ENCODE measurements at regions not wholly inside any gene's neighbourhood (a gene's known extent, or its start where the extent isn't known, plus 50 kb on each side); places are given as distances from the start of the nearest gene placed in this dataset.

- in situ Hi-C loops (cut with MboI; ENCODE audit: low sequenced_read_pairs, unreplicated experiment), result no loop called here
- TF ChIP-seq, protein P1, sequence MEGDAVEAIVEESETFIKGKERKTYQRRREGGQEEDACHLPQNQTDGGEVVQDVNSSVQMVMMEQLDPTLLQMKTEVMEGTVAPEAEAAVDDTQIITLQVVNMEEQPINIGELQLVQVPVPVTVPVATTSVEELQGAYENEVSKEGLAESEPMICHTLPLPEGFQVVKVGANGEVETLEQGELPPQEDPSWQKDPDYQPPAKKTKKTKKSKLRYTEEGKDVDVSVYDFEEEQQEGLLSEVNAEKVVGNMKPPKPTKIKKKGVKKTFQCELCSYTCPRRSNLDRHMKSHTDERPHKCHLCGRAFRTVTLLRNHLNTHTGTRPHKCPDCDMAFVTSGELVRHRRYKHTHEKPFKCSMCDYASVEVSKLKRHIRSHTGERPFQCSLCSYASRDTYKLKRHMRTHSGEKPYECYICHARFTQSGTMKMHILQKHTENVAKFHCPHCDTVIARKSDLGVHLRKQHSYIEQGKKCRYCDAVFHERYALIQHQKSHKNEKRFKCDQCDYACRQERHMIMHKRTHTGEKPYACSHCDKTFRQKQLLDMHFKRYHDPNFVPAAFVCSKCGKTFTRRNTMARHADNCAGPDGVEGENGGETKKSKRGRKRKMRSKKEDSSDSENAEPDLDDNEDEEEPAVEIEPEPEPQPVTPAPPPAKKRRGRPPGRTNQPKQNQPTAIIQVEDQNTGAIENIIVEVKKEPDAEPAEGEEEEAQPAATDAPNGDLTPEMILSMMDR (IDR thresholded peaks at IDR 0.05; ENCODE audit: borderline replicate concordance, control extremely low read depth, extremely low read depth, insufficient read depth, missing control alignments), result no peak
- no peak for DNase-seq (ENCODE audit: low spot score)
These were observed 89.5 kb downstream of the SNX5 start for GRCh38 chr20:17878912-17879602.

- DNase-seq (ENCODE audit: low spot score), result no peak
- in situ Hi-C loops (cut with MboI; ENCODE audit: low sequenced_read_pairs, unreplicated experiment), result no loop called here
- TF ChIP-seq, protein P1 (IDR thresholded peaks at IDR 0.05; ENCODE audit: borderline replicate concordance, control extremely low read depth, extremely low read depth, insufficient read depth, missing control alignments), result no peak
These were observed 90.3 kb downstream of the SNX5 start for GRCh38 chr20:17878069-17878911.

DNA sequence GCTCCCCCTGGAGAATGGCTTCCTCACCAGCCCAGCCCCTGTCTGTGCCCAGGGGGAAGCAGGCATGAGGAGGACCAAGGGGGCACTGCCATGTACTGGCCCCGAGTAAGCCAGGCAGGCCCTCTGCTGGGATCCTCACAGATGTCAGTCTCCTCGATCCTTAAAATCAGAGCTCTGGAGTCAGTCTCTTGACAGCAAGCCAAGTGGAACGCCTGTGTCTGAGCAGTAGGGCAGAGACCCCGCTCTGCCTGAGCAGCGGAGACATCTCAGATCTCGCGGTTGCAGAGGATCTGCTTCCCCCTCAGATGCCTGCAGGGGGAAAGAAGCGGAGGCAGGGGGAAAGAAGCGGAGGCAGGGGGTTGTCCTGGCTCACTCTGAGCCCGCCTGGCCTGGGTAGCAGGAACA is 92.6 kb downstream of the SNX5 start:
- TF ChIP-seq, protein P1 (IDR thresholded peaks at IDR 0.05; ENCODE audit: borderline replicate concordance, control extremely low read depth, extremely low read depth, insufficient read depth, missing control alignments), result no peak
- in situ Hi-C loops (cut with MboI; ENCODE audit: low sequenced_read_pairs, unreplicated experiment), result no loop called here
- DNase-seq (ENCODE audit: low spot score), result no peak

DNA sequence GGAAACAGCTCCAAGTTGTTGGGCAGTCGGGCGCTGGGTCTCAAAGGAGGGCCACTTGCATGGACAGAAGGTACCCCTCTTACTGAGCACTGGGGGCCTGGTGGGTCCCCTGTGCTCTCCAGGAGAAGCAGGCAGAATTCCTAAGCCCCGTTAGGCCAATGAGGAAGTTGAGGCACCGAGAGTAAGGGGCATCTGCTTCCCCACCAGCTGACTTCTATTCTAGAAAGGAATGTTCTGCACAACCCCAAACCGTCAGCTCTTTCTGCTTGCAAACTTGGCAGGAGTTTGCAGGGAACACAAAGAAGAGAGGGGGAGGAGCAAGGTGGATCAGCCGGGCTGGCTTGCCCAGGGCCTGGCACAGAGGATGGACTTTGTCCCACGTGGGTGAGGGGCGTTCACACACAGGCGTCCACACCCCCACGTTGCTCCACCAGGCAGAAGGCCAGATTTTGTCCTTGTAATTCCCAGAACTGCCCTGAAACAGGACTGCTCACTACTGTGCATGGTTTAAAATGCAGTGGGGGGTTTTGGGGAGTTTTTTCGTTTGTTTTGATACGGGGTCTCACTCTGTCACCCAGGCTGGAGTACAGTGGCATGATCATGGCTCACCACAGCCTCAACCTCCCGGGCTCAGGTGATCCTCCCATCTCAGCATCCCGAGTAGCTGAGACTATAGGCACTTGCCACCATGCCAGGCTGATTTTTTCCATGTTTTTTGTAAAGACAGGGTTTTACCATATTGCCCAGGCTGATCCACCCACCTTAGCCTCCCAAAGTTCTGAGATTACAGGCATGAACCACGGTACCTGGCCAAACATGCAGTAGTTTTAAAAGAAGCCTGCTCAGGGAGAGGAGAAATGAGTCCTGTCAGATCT is 93.3 kb downstream of the SNX5 start:
- in situ Hi-C loops (cut with MboI; ENCODE audit: low sequenced_read_pairs, unreplicated experiment), result no loop called here
- no peak for DNase-seq (ENCODE audit: low spot score)
- TF ChIP-seq, protein P1 (IDR thresholded peaks at IDR 0.05; ENCODE audit: borderline replicate concordance, control extremely low read depth, extremely low read depth, insufficient read depth, missing control alignments), result no peak

GRCh38 chr20:17874271-17875105 is 94.1 kb downstream of the SNX5 start:
- DNase-seq (ENCODE audit: low spot score), result no peak
- in situ Hi-C loops (cut with MboI; ENCODE audit: low sequenced_read_pairs, unreplicated experiment), result no loop called here
- TF ChIP-seq, protein P1 (IDR thresholded peaks at IDR 0.05; ENCODE audit: borderline replicate concordance, control extremely low read depth, extremely low read depth, insufficient read depth, missing control alignments), result no peak
